MV-4-11 (cell line): ENCODE measurements at regions not wholly inside any gene's neighbourhood (a gene's known extent, or its start where the extent isn't known, plus 50 kb on each side); places are given as distances from the start of the nearest gene placed in this dataset.
"Not testable (repeated sequence)": the region's sequence is repeated elsewhere in the genome, so short reads cannot be mapped to it uniquely, and the experiment has no call there.

Experiments used
- DNase-seq: peaks from one replicate; lab custom pipeline; 2025; lab: John Stamatoyannopoulos, UW

DNA sequence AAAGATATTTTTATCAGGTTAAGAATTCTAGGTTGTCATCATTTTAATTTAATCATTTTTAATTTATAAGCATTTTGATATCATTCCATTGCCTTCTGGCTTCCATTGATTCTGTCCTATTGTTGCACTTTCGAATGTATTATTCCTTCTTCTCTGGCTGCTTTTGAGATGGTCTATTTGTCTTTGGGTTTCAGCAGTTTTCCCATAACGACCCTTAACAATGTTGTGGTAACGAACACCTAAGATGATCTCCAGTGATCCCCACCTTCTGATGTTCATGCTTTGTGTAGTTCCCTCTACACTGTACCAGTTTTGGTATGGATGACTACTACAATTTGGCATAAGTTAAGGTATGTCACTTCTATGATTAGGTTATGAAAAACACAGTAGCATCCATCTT lies 59.9 kb downstream of the MINAR1 start:
- no peak for DNase-seq

- peak; percentile 5 for DNase-seq
Measured at GRCh38 chr15:79494384-79494909, 62.3 kb downstream of the MINAR1 start.

GRCh38 chr15:79494963-79495755 lies 63.0 kb downstream of the MINAR1 start:
- no peak for DNase-seq

- DNase-seq, result no peak
Measured at GRCh38 chr15:79495775-79496174, 63.6 kb downstream of the MINAR1 start.

- DNase-seq, result no peak
Measured at GRCh38 chr15:79496838-79497237, 64.7 kb downstream of the MINAR1 start.

DNA sequence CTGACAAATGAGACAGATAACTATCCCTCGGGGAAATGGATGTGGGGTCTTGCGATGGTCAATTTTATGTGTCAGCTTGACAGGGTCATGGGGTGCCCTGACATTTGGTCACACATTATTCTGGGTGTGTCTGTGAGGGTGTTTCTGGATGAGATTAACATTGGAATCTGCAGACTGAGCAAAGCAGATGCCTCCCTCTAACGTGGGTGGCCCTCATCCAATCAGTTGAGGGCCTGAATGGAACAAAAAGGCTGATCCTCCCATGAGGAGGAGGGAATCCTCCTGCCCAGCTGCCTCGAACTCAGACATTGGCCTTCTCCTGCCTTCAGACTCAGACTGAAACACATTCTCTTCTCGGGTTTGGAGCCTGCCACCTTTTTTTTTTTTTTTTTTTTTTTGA lies 69.0 kb downstream of the MINAR1 start:
- DNase-seq, result no peak

DNA sequence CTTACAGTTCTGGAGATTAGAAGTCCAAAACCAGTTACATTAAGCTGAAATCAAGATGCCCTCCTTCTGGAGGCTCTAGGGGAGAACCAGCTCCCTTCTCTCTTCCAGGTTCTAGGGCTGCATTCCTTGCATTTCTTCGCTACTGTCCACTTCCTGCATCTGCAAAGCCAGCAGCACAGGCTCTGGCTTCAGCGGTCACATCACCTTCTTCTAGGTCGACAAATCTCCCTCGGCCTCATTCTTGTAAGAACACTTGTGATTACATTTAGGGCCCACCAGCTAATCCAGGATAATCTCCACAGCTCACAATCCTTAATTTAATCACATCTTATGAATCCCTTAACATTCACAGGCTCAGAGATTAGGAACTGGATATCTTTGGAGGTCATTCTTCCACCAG lies 73.8 kb downstream of the MINAR1 start:
- no peak for DNase-seq

DNA sequence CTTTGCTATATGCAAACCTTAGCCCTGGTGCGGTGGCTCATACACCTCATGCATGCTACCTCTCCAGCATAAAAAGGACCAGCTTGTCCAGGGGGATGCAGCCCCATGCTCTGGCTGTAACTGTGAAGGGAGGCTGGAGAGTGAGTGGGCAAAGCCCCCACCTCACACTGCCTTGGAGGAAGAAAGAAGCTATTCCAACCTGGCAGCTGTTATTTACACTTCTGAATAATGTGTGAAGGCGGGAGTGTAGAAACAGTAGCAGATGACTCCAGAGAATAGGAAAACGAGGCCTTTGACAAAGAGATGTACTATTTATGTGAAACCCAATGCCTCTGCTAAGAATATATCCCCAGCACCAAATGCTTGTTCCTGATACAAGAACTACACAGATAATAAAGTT lies 80.7 kb downstream of the MINAR1 start:
- not testable (repeated sequence) for DNase-seq

- DNase-seq, result no peak
Measured at GRCh38 chr15:79513417-79513816, 81.3 kb downstream of the MINAR1 start.

DNA sequence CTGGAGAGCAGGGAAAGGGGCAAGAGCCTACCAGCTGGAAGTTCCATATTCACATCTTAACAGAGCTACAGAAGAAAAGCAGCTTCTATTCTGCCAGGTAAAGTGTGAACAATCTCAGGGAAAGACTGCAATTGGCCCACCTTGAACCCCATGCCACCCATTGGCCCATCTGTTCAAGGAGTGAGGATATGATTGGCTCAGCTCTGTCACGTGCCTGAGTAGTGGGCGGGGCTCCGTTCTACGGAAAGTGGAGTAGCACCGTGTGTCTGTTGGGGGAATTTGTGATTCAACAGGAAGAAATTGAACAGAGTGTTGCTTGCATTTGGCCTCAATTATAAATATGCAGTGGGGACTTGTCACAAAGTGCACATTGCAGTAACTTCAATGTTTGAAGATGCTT lies 81.8 kb downstream of the MINAR1 start:
- DNase-seq, result no peak

- no peak for DNase-seq
Measured at GRCh38 chr15:79515300-79516027, 83.3 kb downstream of the MINAR1 start.

DNA sequence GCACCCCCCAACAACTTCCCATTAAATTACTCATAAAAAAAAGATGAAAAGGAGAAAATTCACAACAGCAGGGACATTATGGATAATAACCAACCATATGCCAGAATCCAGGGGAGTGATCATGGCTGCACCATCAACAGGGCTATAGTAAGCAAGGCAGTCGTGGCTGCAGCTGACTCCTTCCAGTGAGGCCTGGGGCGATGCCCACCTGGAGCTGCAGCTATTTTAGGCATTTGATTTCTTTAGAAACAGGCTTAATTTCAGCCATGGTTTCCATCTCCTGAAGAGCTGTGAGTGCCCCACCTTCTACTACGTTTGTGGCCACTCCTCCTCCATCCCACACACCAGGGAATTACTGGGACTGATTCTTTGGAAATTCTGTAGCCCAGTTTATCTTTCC lies 84.0 kb downstream of the MINAR1 start:
- no peak for DNase-seq

DNA sequence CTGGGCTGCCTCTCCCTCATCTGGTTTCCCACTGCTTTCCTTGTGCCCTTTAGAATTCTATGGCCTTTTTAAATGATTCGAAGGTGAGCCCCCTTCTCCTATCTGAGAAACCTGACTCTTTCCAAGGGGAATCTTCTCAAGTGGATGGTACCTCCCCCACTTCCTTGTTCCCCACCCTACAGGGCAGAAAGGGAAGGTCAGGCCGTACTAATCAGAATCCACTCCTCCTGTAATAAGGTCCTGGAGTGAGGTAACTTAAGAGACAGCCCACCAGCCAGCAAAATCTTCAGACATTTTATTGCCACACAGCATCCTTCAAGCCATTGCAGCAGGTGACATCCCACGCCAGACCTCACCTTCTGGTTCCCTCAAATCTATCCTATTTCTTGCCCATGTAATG lies 84.5 kb downstream of the MINAR1 start:
- no peak for DNase-seq

GRCh38 chr15:79519628-79520027 lies 87.5 kb downstream of the MINAR1 start:
- no peak for DNase-seq

DNA sequence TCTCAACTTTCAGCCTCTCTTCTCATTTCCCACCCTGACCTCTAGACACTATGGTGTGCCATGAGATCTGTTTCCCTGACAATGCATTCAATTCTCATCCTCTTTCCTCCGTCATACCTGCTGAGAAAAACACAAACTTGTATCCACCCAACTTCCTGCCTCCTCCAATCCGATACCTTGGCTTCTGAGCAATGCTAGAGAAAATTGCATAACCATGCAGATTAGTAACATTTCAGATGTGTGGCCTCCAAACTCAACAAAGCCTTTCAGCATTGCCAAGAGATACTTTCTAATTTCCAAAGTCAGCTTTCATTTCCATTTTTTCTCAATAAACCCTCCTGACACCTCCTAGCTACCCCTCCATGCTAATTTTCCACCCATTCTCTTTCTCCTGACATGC lies 88.5 kb downstream of the MINAR1 start:
- DNase-seq, result peak; percentile 46

DNA sequence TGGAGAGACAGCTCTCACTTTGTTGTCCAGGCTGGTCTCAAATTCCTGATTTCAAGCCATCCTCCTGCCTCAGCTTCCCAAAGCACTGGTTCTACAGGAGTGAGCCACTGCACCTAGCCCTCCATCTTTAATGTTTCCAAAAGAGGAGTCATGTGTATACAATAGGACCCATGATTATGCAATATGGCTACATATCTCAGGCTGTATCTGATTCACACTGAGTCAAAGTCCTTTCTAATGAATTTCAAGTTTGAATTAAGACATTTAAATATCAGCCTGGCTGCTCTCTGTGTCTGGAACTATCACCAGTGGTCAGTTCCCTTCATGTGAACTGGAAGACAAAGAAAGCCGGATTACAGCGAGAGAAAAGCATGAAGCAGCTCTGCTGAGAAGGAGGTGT lies 90.5 kb downstream of the MINAR1 start:
- no peak for DNase-seq

GRCh38 chr15:79523266-79523665 lies 91.1 kb downstream of the MINAR1 start:
- peak; percentile 4 for DNase-seq

- DNase-seq, result no peak
Measured at GRCh38 chr15:79524531-79524930, 92.4 kb downstream of the MINAR1 start.

DNA sequence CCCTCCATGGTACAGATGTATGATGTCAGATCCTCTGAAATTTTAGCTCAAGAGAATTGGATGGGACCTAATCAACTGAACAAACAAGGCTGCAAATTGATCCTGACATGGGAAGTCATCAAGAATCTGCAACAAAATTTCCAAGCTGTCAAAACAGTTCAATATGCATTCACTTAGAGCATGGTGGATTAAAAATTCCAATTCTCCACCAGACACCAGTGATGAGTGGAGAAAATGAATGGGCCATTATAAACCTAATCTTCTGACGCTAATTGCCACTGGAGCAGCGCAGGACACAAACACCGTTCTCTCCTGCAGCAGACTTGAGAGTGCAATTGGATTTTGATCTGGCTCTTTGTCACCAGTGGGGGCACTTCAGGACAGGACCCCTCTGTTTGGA lies 94.2 kb downstream of the MINAR1 start:
- DNase-seq, result no peak

- DNase-seq, result no peak
Measured at GRCh38 chr15:79527821-79528220, 95.7 kb downstream of the MINAR1 start.

GRCh38 chr15:79529157-79529785 lies 97.1 kb downstream of the MINAR1 start:
- no peak for DNase-seq

DNA sequence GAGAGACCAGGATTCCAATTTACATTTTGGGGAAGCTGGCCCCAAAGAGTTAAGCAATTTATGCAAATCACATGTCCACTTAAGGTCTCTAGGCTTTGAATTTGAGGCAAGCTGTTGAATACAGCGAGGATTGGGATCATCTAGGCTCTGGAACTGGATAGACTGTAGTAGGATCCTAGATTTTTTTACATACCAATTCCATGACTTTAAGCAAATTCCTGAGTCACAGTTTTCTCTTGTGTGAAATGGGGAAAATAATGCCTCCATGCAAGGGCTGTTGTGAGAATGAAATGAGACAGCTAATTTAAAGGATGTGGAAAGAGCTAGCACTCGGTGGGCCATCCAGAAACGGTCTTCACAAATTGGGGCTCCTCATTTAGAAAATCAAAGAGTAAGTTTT lies 103.4 kb downstream of the MINAR1 start:
- no peak for DNase-seq

- DNase-seq, result no peak
Measured at GRCh38 chr15:79538527-79538926, 106.4 kb downstream of the MINAR1 start.
